KMS-11 (cell line): ENCODE measurements at regions not wholly inside any gene's neighbourhood (a gene's known extent, or its start where the extent isn't known, plus 50 kb on each side); places are given as distances from the start of the nearest gene placed in this dataset.

Experiments
- H2AFZ ChIP-seq: fragments of 200-600 bp; sonication (generic); 2 replicates; pipeline ENCODE4 v1.6.1; 2016; ENCODE audit warnings: antibody characterized with exemption, mixed run types, low read depth
- H3K27ac ChIP-seq: fragments of 200-600 bp; sonication (generic); 2 replicates; pipeline ENCODE4 v1.6.1; 2016; ENCODE audit warnings: mild to moderate bottlenecking, mixed run types
- H3K27me3 ChIP-seq: fragments of 200-600 bp; sonication (generic); 2 replicates; pipeline ENCODE4 v1.6.1; 2017; ENCODE audit warnings: mild to moderate bottlenecking, low read depth, mixed run types, moderate library complexity; ENCODE audit not compliant: insufficient read depth
- H3K36me3 ChIP-seq: fragments of 200-600 bp; sonication (generic); 2 replicates; pipeline ENCODE4 v1.6.1; 2017; ENCODE audit warnings: mild to moderate bottlenecking, mixed run types; ENCODE audit not compliant: insufficient read depth
- H3K4me1 ChIP-seq: fragments of 200-600 bp; sonication (generic); 2 replicates; pipeline ENCODE4 v1.6.1; 2016; ENCODE audit warnings: mild to moderate bottlenecking, low read depth, mixed run types; ENCODE audit not compliant: poor library complexity, severe bottlenecking
- H3K4me2 ChIP-seq: fragments of 200-600 bp; sonication (generic); 2 replicates; pipeline ENCODE4 v1.7.0; 2016; ENCODE audit warnings: mild to moderate bottlenecking, mixed run types
- H3K4me3 ChIP-seq: fragments of 200-600 bp; sonication (generic); IDR thresholded peaks from 2 replicates; pipeline ENCODE4 v1.6.1; 2017; ENCODE audit warnings: low read depth, low read length, mixed read lengths; ENCODE audit not compliant: insufficient read depth
- H3K79me2 ChIP-seq: fragments of 200-600 bp; sonication (generic); 2 replicates; pipeline ENCODE4 v1.6.1; 2016; ENCODE audit warnings: low read depth, mixed run types; ENCODE audit not compliant: insufficient read depth
- H3K9ac ChIP-seq: fragments of 200-600 bp; sonication (generic); 2 replicates; pipeline ENCODE4 v1.6.1; 2016; ENCODE audit warnings: mild to moderate bottlenecking, mixed run types
- H4K20me1 ChIP-seq: fragments of 200-600 bp; sonication (generic); 2 replicates; pipeline ENCODE4 v1.6.1; 2016; ENCODE audit warnings: mild to moderate bottlenecking, mixed run types; ENCODE audit not compliant: insufficient read depth
- TF ChIP-seq, protein P1 (sequence below): fragments of 200-600 bp; sonication (generic); conservative IDR thresholded peaks from 2 replicates; pipeline ENCODE4 v1.6.1; 2017; ENCODE audit warnings: low read depth, mild to moderate bottlenecking, antibody characterized with exemption, low read length, moderate library complexity, mixed read lengths

GRCh38 chr15:47929138-47929803 is 191.5 kb upstream of the SLC24A5 start:
- no peaks in the 10 kb centered on the region for H3K4me1 ChIP-seq
- no peaks in the 10 kb centered on the region for H4K20me1 ChIP-seq
- H3K27me3 ChIP-seq, result no peaks in the 10 kb centered on the region
- H3K4me2 ChIP-seq, result no peak overlapping the region
- TF ChIP-seq, protein P1, sequence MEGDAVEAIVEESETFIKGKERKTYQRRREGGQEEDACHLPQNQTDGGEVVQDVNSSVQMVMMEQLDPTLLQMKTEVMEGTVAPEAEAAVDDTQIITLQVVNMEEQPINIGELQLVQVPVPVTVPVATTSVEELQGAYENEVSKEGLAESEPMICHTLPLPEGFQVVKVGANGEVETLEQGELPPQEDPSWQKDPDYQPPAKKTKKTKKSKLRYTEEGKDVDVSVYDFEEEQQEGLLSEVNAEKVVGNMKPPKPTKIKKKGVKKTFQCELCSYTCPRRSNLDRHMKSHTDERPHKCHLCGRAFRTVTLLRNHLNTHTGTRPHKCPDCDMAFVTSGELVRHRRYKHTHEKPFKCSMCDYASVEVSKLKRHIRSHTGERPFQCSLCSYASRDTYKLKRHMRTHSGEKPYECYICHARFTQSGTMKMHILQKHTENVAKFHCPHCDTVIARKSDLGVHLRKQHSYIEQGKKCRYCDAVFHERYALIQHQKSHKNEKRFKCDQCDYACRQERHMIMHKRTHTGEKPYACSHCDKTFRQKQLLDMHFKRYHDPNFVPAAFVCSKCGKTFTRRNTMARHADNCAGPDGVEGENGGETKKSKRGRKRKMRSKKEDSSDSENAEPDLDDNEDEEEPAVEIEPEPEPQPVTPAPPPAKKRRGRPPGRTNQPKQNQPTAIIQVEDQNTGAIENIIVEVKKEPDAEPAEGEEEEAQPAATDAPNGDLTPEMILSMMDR, result no peak
- H3K4me3 ChIP-seq, result no peak overlapping the region
- no peak overlapping the region for H3K27ac ChIP-seq
- no peak overlapping the region for H3K9ac ChIP-seq
- H3K36me3 ChIP-seq, result no peaks in the 10 kb centered on the region
- no peaks in the 10 kb centered on the region for H3K79me2 ChIP-seq
- no peak overlapping the region for H2AFZ ChIP-seq

GRCh38 chr15:47932261-47932660 is 188.5 kb upstream of the SLC24A5 start:
- Histone ChIP-seq H3K36me3 (no peaks in the 10 kb centered on the region), H3K4me3 (no peak overlapping the region), H3K9ac (no peak overlapping the region), H2AFZ (no peak overlapping the region), H4K20me1 (no peaks in the 10 kb centered on the region), H3K27ac (no peak overlapping the region), H3K27me3 (no peaks in the 10 kb centered on the region), H3K4me1 (no peaks in the 10 kb centered on the region), H3K4me2 (no peak overlapping the region), H3K79me2 (no peaks in the 10 kb centered on the region)
- TF ChIP-seq, protein P1, result no peak

DNA sequence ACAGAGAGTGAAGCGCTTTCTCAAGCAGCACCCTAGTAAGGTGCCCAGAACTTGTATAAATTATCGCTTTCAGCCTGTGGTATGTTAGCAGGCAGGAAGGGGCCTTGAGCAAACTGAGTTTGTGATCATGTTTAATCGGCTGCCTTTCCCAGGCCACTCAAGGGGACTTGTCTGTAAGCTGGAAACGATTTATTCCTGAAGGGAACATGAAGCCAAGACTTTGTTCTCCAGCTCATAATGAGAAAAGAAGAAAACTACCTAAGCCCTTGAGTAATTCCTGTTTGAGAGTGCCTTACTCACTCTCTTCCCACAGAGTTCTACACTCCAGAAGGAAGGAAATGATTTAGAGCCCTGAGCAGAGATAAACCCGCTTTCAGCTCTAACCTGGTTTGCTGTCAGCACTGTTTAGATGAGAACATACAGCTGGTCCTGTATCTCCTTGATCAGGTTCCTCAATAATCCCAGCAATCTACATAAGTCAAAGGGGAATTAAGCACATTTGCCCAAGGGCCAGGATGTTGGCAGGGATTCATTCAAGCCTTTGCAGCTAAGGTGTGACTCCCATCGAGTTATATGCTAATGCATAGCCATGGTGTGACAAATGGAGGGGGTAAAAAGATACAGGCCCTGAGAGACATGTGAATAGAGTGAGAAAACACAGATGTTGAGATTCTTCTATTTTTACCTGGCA is 187.7 kb upstream of the SLC24A5 start:
- Histone ChIP-seq H3K9ac (no peak overlapping the region), H4K20me1 (no peaks in the 10 kb centered on the region), H3K27me3 (no peaks in the 10 kb centered on the region), H3K4me3 (no peak overlapping the region), H3K79me2 (no peaks in the 10 kb centered on the region), H3K36me3 (no peaks in the 10 kb centered on the region), H3K4me2 (no peak overlapping the region), H3K4me1 (no peaks in the 10 kb centered on the region), H2AFZ (no peak overlapping the region), H3K27ac (no peak overlapping the region)
- TF ChIP-seq, protein P1, result no peak

GRCh38 chr15:47933865-47934264 is 186.9 kb upstream of the SLC24A5 start:
- TF ChIP-seq, protein P1, result no peak
- H4K20me1 ChIP-seq, result no peaks in the 10 kb centered on the region
- no peaks in the 10 kb centered on the region for H3K4me1 ChIP-seq
- H3K27me3 ChIP-seq, result no peaks in the 10 kb centered on the region
- no peak overlapping the region for H3K27ac ChIP-seq
- no peak overlapping the region for H2AFZ ChIP-seq
- no peaks in the 10 kb centered on the region for H3K79me2 ChIP-seq
- no peak overlapping the region for H3K4me2 ChIP-seq
- H3K9ac ChIP-seq, result no peak overlapping the region
- H3K4me3 ChIP-seq, result no peak overlapping the region
- H3K36me3 ChIP-seq, result no peaks in the 10 kb centered on the region
